ENCODE measurements at regions not wholly inside any gene's neighbourhood (a gene's known extent, or its start where the extent isn't known, plus 50 kb on each side); places are given as distances from the start of the nearest gene placed in this dataset.
"Not testable (repeated sequence)": the region's sequence is repeated elsewhere in the genome, so short reads cannot be mapped to it uniquely, and the experiment has no call there.

GRCh38 chr15:22735781-22736180 lies 50.7 kb upstream of the NIPA1 start:
- TF ChIP-seq CTCF (IDR thresholded peaks at IDR 0.05; ENCODE audit: control insufficient read depth, extremely low read depth, insufficient read depth) = no peak
- H3K4me3 ChIP-seq (ENCODE audit: low read depth, low read length) = no peak overlapping the region
- no peak for DNase-seq (ENCODE audit: low read depth)

- DNase-seq (ENCODE audit: low read depth); H3K4me3 ChIP-seq (ENCODE audit: low read depth, low read length): not testable (repeated sequence)
Observed at GRCh38 chr15:22736200-22736599, 50.2 kb upstream of the NIPA1 start.

Data from LNCaP clone FGC (cell line).